ENCODE measurements at regions not wholly inside any gene's neighbourhood (a gene's known extent, or its start where the extent isn't known, plus 50 kb on each side); places are given as distances from the start of the nearest gene placed in this dataset.

DNA sequence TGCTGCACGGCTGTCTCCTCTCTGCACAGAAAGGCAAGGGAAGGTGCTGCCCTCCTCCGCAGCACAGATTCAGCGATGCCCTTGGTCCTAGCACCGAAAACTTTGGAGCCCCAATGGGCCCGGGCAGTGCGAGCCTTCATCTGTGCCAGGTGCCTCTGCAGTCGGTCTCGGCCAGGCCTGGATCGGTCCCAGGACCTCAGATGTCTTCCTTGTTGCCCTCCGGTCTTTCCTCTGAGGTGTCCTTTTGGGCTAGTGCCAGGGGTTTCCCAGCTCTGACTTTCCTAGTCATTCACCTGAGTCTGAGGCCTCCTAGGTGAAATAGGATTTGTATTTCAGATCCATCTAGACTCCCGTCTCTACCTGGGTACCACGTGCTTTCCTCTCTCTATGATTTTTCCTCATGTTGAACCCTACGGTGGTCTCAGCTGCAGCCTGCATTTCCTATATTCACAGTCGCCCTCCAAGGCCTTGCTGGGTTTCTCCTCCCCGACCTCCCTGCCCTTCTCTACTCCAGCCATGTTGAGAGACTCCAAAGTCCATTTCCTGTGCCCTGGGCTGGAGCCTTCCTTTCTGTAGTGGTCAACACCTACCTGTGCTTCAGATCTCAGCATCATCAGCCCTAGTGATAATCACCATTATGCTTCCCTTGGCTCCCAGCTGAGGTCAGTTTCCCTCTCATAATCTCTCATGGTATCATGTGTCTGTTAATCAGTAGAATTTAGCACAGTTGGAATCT is 92.0 kb upstream of the PRSS58 start:
- POLR2A ChIA-PET (ENCODE audit: unreplicated experiment): no interaction called here
- H3K56ac ChIP-seq (ENCODE audit: extremely low read depth, insufficient read depth, low read length): no peak overlapping the region

More for the DNA sequence above, 92.0 kb upstream of the PRSS58 start:
- H3K18ac ChIP-seq (ENCODE audit: low read depth, low read length): no peak overlapping the region
- H3K14ac ChIP-seq (replicated peaks; ENCODE audit: low read depth, low read length): no peak overlapping the region
- intact Hi-C loops (cut with micrococcal nuclease): no loop called here
- no peaks in the 10 kb centered on the region for H3K4me1 ChIP-seq (ENCODE audit: control insufficient read depth, insufficient read depth, low read length)
- no peaks in the 10 kb centered on the region for H3K9me3 ChIP-seq (ENCODE audit: control insufficient read depth, insufficient read depth, low read length)
- ATAC-seq (ENCODE audit: low read depth) (no peak), DNase-seq (no peak)
- no peak for TF ChIP-seq FOS (IDR thresholded peaks at IDR 0.05; ENCODE audit: low read depth, low read length)
- TF ChIP-seq, protein P1, sequence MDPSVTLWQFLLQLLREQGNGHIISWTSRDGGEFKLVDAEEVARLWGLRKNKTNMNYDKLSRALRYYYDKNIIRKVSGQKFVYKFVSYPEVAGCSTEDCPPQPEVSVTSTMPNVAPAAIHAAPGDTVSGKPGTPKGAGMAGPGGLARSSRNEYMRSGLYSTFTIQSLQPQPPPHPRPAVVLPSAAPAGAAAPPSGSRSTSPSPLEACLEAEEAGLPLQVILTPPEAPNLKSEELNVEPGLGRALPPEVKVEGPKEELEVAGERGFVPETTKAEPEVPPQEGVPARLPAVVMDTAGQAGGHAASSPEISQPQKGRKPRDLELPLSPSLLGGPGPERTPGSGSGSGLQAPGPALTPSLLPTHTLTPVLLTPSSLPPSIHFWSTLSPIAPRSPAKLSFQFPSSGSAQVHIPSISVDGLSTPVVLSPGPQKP (IDR thresholded peaks at IDR 0.05; ENCODE audit: borderline replicate concordance, low read depth, low read length): no peak
- no peak for TF ChIP-seq CEBPB (IDR thresholded peaks at IDR 0.05; ENCODE audit: low read depth, low read length)
- no peak for TF ChIP-seq MAFK (IDR thresholded peaks at IDR 0.05; ENCODE audit: low read depth, low read length)
- TF ChIP-seq, protein P2, sequence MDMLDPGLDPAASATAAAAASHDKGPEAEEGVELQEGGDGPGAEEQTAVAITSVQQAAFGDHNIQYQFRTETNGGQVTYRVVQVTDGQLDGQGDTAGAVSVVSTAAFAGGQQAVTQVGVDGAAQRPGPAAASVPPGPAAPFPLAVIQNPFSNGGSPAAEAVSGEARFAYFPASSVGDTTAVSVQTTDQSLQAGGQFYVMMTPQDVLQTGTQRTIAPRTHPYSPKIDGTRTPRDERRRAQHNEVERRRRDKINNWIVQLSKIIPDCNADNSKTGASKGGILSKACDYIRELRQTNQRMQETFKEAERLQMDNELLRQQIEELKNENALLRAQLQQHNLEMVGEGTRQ (IDR thresholded peaks at IDR 0.05; ENCODE audit: low read depth, low read length): no peak
- no peak for TF ChIP-seq RCOR1 (IDR thresholded peaks at IDR 0.05; ENCODE audit: insufficient replicate concordance, low read length)
- TF ChIP-seq NFE2L2 (IDR thresholded peaks at IDR 0.05; ENCODE audit: low read depth, low read length): no peak
- no peak for TF ChIP-seq BHLHE40 (IDR thresholded peaks at IDR 0.05; ENCODE audit: low read depth, low read length)
- TF ChIP-seq, protein P3, sequence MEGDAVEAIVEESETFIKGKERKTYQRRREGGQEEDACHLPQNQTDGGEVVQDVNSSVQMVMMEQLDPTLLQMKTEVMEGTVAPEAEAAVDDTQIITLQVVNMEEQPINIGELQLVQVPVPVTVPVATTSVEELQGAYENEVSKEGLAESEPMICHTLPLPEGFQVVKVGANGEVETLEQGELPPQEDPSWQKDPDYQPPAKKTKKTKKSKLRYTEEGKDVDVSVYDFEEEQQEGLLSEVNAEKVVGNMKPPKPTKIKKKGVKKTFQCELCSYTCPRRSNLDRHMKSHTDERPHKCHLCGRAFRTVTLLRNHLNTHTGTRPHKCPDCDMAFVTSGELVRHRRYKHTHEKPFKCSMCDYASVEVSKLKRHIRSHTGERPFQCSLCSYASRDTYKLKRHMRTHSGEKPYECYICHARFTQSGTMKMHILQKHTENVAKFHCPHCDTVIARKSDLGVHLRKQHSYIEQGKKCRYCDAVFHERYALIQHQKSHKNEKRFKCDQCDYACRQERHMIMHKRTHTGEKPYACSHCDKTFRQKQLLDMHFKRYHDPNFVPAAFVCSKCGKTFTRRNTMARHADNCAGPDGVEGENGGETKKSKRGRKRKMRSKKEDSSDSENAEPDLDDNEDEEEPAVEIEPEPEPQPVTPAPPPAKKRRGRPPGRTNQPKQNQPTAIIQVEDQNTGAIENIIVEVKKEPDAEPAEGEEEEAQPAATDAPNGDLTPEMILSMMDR (conservative IDR thresholded peaks at IDR 0.05; ENCODE audit: low read depth, low read length): no peak
- no peak for TF ChIP-seq SMC3 (IDR thresholded peaks at IDR 0.05; ENCODE audit: low read depth, low read length)
- TF ChIP-seq MAZ (IDR thresholded peaks at IDR 0.05; ENCODE audit: borderline replicate concordance, low read depth, low read length): no peak
- no peak for TF ChIP-seq RFX5 (IDR thresholded peaks at IDR 0.05; ENCODE audit: low read depth, low read length)
- TF ChIP-seq RAD21 (IDR thresholded peaks at IDR 0.05; ENCODE audit: low read length): no peak
- TF ChIP-seq POLR2A (IDR thresholded peaks at IDR 0.05; ENCODE audit: low read depth, low read length): no peak
- no peak for TF ChIP-seq CHD1 (IDR thresholded peaks at IDR 0.05; ENCODE audit: low read depth, low read length)
- no peak for TF ChIP-seq MXI1 (IDR thresholded peaks at IDR 0.05; ENCODE audit: borderline replicate concordance, low read depth, low read length)
- H4K8ac ChIP-seq (ENCODE audit: low read depth in 2 of 2, low read length in 2 of 2): no peak overlapping the region
- no peak overlapping the region for H2BK15ac ChIP-seq (ENCODE audit: low read depth, low read length)
- 75% methylated on average over 12 of the region's 15 CpGs; no CpG with 5 or more reads in 1 of the 2 experiments for WGBS, 2 experiments (ENCODE audit: extremely low coverage in 2 of 2, insufficient read length in 1 of 2)
- no peaks in the 10 kb centered on the region for H3K9me1 ChIP-seq (ENCODE audit: insufficient read depth, low read length)
- no peak overlapping the region for H3K9ac ChIP-seq (ENCODE audit: low read depth, low read length)
- no peak overlapping the region for H2AK5ac ChIP-seq (ENCODE audit: low read depth, low read length)
- H3K36me3 ChIP-seq (ENCODE audit: control insufficient read depth, insufficient read depth, low read length): no peaks in the 10 kb centered on the region
- in situ Hi-C loops (cut with MboI; ENCODE audit: low sequenced_read_pairs): loop anchor here (25.0 kb wide), 1 partner anchor 862 kb away; the partner anchor contains the start of gene TAS2R40
- H4K20me1 ChIP-seq (ENCODE audit: insufficient read depth, low read length): no peaks in the 10 kb centered on the region
- no peaks in the 10 kb centered on the region for H3K79me1 ChIP-seq (ENCODE audit: low read depth in 1 of 2, low read length in 2 of 2)
- no peak overlapping the region for H3K27ac ChIP-seq (ENCODE audit: insufficient read depth, low read length)
- H4K5ac ChIP-seq (ENCODE audit: low read depth, low read length): no peak overlapping the region
- dilution Hi-C loops (cut with HindIII; ENCODE audit: low sequenced_read_pairs, unreplicated experiment): no loop called here
- H2BK5ac ChIP-seq (ENCODE audit: low read depth, low read length, poor library complexity, severe bottlenecking): no peak overlapping the region
- H2AK9ac ChIP-seq (replicated peaks; ENCODE audit: low read depth, low read length, poor library complexity): no peak overlapping the region
- H3K27me3 ChIP-seq (ENCODE audit: control insufficient read depth, insufficient read depth, low read length): peaks cover 17% of the 10 kb centered on the region
- CTCF ChIA-PET: no interaction called here
- H3K23ac ChIP-seq (ENCODE audit: low read depth, low read length): no peak overlapping the region
- H2AFZ ChIP-seq (replicated peaks; ENCODE audit: low read length, poor library complexity): no peak overlapping the region
- H3K4ac ChIP-seq (ENCODE audit: low read depth, low read length): no peak overlapping the region
- H3K4me3 ChIP-seq (ENCODE audit: insufficient read depth, low read depth, low read length): no peak overlapping the region
- no peak overlapping the region for H4K91ac ChIP-seq (ENCODE audit: insufficient read depth, low read depth, low read length)
- BruUV-seq (replicated peaks): no TSS peak
- H3K4me2 ChIP-seq (ENCODE audit: low read depth, low read length): no peak overlapping the region
- H2BK120ac ChIP-seq (ENCODE audit: low read depth, low read length): no peak overlapping the region
- H2BK20ac ChIP-seq (ENCODE audit: low read depth, low read length): no peak overlapping the region
